Vagina (tissue), 2 donors: ENCODE measurements at regions not wholly inside any gene's neighbourhood (a gene's known extent, or its start where the extent isn't known, plus 50 kb on each side); places are given as distances from the start of the nearest gene placed in this dataset.

ENCODE experiments used
- POLR2A ChIP-seq, 2 donors: fragments of 450-650 bp; IDR thresholded peaks; one replicate each; pipeline ENCODE4 v1.6.1; 2017; ENCODE audit warnings: antibody characterized with exemption in 2 of 2, mild to moderate bottlenecking in 2 of 2, moderate library complexity in 2 of 2
- POLR2AphosphoS5 ChIP-seq, 2 donors: sonication (generic); formaldehyde crosslinking; IDR thresholded peaks; one replicate each; pipeline ENCODE4 v1.9.0; 2017; ENCODE audit warnings: antibody characterized with exemption in 2 of 2, mild to moderate bottlenecking in 2 of 2, low read depth in 1 of 2; ENCODE audit not compliant: insufficient read depth in 1 of 2
- TF ChIP-seq, protein P1 (sequence below), 3 experiments: fragments of 450-650 bp in 2 of 3; fragments of 200-600 bp in 1 of 3; sonication (generic) in 1 of 3; IDR thresholded peaks; one replicate each; pipeline ENCODE4 v1.5.1; 2017 to 2019; ENCODE audit warnings: antibody characterized with exemption in 3 of 3, mild to moderate bottlenecking in 2 of 3, moderate library complexity in 2 of 3

DNA sequence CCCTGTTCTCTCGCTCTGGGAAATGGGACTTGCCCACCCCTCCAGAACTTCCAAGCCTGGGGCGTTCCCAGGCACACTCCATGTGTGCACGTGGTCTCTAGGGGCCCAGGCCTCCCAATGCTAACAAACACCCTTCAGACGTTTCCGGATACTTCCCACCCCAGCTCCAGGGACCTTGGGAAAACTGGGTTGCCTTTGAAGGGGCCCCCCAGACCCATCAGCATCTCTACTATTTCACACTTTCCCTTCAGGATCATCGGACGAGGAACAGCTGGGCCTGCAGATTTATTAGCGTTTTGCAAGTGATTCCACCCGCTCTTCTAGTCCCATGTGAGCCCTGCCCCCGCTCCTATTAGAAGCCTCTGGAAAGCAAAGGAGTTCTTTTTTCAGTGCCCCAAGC lies 63.2 kb downstream of the MAGEF1 start:
- TF ChIP-seq, protein P1, sequence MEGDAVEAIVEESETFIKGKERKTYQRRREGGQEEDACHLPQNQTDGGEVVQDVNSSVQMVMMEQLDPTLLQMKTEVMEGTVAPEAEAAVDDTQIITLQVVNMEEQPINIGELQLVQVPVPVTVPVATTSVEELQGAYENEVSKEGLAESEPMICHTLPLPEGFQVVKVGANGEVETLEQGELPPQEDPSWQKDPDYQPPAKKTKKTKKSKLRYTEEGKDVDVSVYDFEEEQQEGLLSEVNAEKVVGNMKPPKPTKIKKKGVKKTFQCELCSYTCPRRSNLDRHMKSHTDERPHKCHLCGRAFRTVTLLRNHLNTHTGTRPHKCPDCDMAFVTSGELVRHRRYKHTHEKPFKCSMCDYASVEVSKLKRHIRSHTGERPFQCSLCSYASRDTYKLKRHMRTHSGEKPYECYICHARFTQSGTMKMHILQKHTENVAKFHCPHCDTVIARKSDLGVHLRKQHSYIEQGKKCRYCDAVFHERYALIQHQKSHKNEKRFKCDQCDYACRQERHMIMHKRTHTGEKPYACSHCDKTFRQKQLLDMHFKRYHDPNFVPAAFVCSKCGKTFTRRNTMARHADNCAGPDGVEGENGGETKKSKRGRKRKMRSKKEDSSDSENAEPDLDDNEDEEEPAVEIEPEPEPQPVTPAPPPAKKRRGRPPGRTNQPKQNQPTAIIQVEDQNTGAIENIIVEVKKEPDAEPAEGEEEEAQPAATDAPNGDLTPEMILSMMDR (IDR thresholded peaks at IDR 0.05) = no peak
- TF ChIP-seq POLR2A (IDR thresholded peaks at IDR 0.05) (no peak), POLR2AphosphoS5 (IDR thresholded peaks at IDR 0.05; ENCODE audit: insufficient read depth in 1 of 2, low read depth in 1 of 2) (peak in 1 of 2 donors; percentile 28)
